ENCODE measurements at regions not wholly inside any gene's neighbourhood (a gene's known extent, or its start where the extent isn't known, plus 50 kb on each side); places are given as distances from the start of the nearest gene placed in this dataset.

GRCh38 chr7:52297128-52297527 lies 738.3 kb upstream of the POM121L12 start:
- Histone ChIP-seq H3K9me3 (ENCODE audit: control insufficient read depth in 1 of 2, low read length in 2 of 2) (peaks cover 0 to 4% of the 10 kb centered on the region in 2 donors), H3K4me3 (ENCODE audit: low read depth in 1 of 2, low read length in 2 of 2) (no peak overlapping the region), H3K27me3 (ENCODE audit: low read depth, low read length) (no peaks in the 10 kb centered on the region), H3K4me1 (ENCODE audit: control insufficient read depth in 1 of 2, insufficient read depth in 2 of 2, low read length in 2 of 2) (no peaks in the 10 kb centered on the region), H3K27ac (ENCODE audit: low read length) (no peak overlapping the region), H3K36me3 (ENCODE audit: control insufficient read depth in 1 of 2, insufficient read depth in 2 of 2, low read length in 2 of 2) (no peaks in the 10 kb centered on the region)

- Histone ChIP-seq H3K27ac (ENCODE audit: low read length) (no peak overlapping the region), H3K9me3 (ENCODE audit: control insufficient read depth in 1 of 2, low read length in 2 of 2) (peaks cover 0 to 4% of the 10 kb centered on the region in 2 donors), H3K4me3 (ENCODE audit: low read depth in 1 of 2, low read length in 2 of 2) (no peak overlapping the region), H3K4me1 (ENCODE audit: control insufficient read depth in 1 of 2, insufficient read depth in 2 of 2, low read length in 2 of 2) (no peaks in the 10 kb centered on the region), H3K36me3 (ENCODE audit: control insufficient read depth in 1 of 2, insufficient read depth in 2 of 2, low read length in 2 of 2) (no peaks in the 10 kb centered on the region), H3K27me3 (ENCODE audit: low read depth, low read length) (no peaks in the 10 kb centered on the region)
Observed at GRCh38 chr7:52294942-52295341, 740.5 kb upstream of the POM121L12 start.

- Histone ChIP-seq H3K27ac (ENCODE audit: low read length) (no peak overlapping the region), H3K27me3 (ENCODE audit: low read depth, low read length) (no peaks in the 10 kb centered on the region), H3K4me1 (ENCODE audit: control insufficient read depth in 1 of 2, insufficient read depth in 2 of 2, low read length in 2 of 2) (no peaks in the 10 kb centered on the region), H3K4me3 (ENCODE audit: low read depth in 1 of 2, low read length in 2 of 2) (no peak overlapping the region), H3K36me3 (ENCODE audit: control insufficient read depth in 1 of 2, insufficient read depth in 2 of 2, low read length in 2 of 2) (no peaks in the 10 kb centered on the region), H3K9me3 (ENCODE audit: control insufficient read depth in 1 of 2, low read length in 2 of 2) (no peaks in the 10 kb centered on the region)
Observed at GRCh38 chr7:52289247-52289646, 746.2 kb upstream of the POM121L12 start.

GRCh38 chr7:52287698-52288097 lies 747.7 kb upstream of the POM121L12 start:
- no peaks in the 10 kb centered on the region for H3K9me3 ChIP-seq (ENCODE audit: control insufficient read depth in 1 of 2, low read length in 2 of 2)
- no peak overlapping the region for H3K27ac ChIP-seq (ENCODE audit: low read length)
- no peak overlapping the region for H3K4me3 ChIP-seq (ENCODE audit: low read depth in 1 of 2, low read length in 2 of 2)
- no peaks in the 10 kb centered on the region for H3K4me1 ChIP-seq (ENCODE audit: control insufficient read depth in 1 of 2, insufficient read depth in 2 of 2, low read length in 2 of 2)
- H3K27me3 ChIP-seq (ENCODE audit: low read depth, low read length): no peaks in the 10 kb centered on the region
- H3K36me3 ChIP-seq (ENCODE audit: control insufficient read depth in 1 of 2, insufficient read depth in 2 of 2, low read length in 2 of 2): no peaks in the 10 kb centered on the region

- Histone ChIP-seq H3K27ac (ENCODE audit: low read length) (no peak overlapping the region), H3K9me3 (ENCODE audit: control insufficient read depth in 1 of 2, low read length in 2 of 2) (no peaks in the 10 kb centered on the region), H3K27me3 (ENCODE audit: low read depth, low read length) (no peaks in the 10 kb centered on the region), H3K4me3 (ENCODE audit: low read depth in 1 of 2, low read length in 2 of 2) (no peak overlapping the region), H3K36me3 (ENCODE audit: control insufficient read depth in 1 of 2, insufficient read depth in 2 of 2, low read length in 2 of 2) (no peaks in the 10 kb centered on the region), H3K4me1 (ENCODE audit: control insufficient read depth in 1 of 2, insufficient read depth in 2 of 2, low read length in 2 of 2) (no peaks in the 10 kb centered on the region)
Observed at GRCh38 chr7:52285689-52286088, 749.7 kb upstream of the POM121L12 start.

GRCh38 chr7:52283335-52283734 lies 752.1 kb upstream of the POM121L12 start:
- no peaks in the 10 kb centered on the region for H3K4me1 ChIP-seq (ENCODE audit: control insufficient read depth in 1 of 2, insufficient read depth in 2 of 2, low read length in 2 of 2)
- H3K27me3 ChIP-seq (ENCODE audit: low read depth, low read length): no peaks in the 10 kb centered on the region
- no peaks in the 10 kb centered on the region for H3K36me3 ChIP-seq (ENCODE audit: control insufficient read depth in 1 of 2, insufficient read depth in 2 of 2, low read length in 2 of 2)
- H3K9me3 ChIP-seq (ENCODE audit: control insufficient read depth in 1 of 2, low read length in 2 of 2): no peaks in the 10 kb centered on the region
- H3K27ac ChIP-seq (ENCODE audit: low read length): no peak overlapping the region
- H3K4me3 ChIP-seq (ENCODE audit: low read depth in 1 of 2, low read length in 2 of 2): no peak overlapping the region

GRCh38 chr7:52273685-52274610 lies 761.5 kb upstream of the POM121L12 start:
- Histone ChIP-seq H3K4me1 (ENCODE audit: control insufficient read depth in 1 of 2, insufficient read depth in 2 of 2, low read length in 2 of 2) (no peaks in the 10 kb centered on the region), H3K4me3 (ENCODE audit: low read depth in 1 of 2, low read length in 2 of 2) (peak overlapping the region in 1 of 2 donors; percentile 28), H3K27me3 (ENCODE audit: low read depth, low read length) (no peaks in the 10 kb centered on the region), H3K36me3 (ENCODE audit: control insufficient read depth in 1 of 2, insufficient read depth in 2 of 2, low read length in 2 of 2) (no peaks in the 10 kb centered on the region), H3K27ac (ENCODE audit: low read length) (no peak overlapping the region), H3K9me3 (ENCODE audit: control insufficient read depth in 1 of 2, low read length in 2 of 2) (no peaks in the 10 kb centered on the region)

- Histone ChIP-seq H3K9me3 (ENCODE audit: control insufficient read depth in 1 of 2, low read length in 2 of 2) (no peaks in the 10 kb centered on the region), H3K27me3 (ENCODE audit: low read depth, low read length) (no peaks in the 10 kb centered on the region), H3K4me3 (ENCODE audit: low read depth in 1 of 2, low read length in 2 of 2) (no peak overlapping the region), H3K36me3 (ENCODE audit: control insufficient read depth in 1 of 2, insufficient read depth in 2 of 2, low read length in 2 of 2) (no peaks in the 10 kb centered on the region), H3K27ac (ENCODE audit: low read length) (no peak overlapping the region), H3K4me1 (ENCODE audit: control insufficient read depth in 1 of 2, insufficient read depth in 2 of 2, low read length in 2 of 2) (no peaks in the 10 kb centered on the region)
Observed at GRCh38 chr7:52271703-52272102, 763.7 kb upstream of the POM121L12 start.

- Histone ChIP-seq H3K36me3 (ENCODE audit: control insufficient read depth in 1 of 2, insufficient read depth in 2 of 2, low read length in 2 of 2) (no peaks in the 10 kb centered on the region), H3K9me3 (ENCODE audit: control insufficient read depth in 1 of 2, low read length in 2 of 2) (no peaks in the 10 kb centered on the region), H3K4me3 (ENCODE audit: low read depth in 1 of 2, low read length in 2 of 2) (no peak overlapping the region), H3K4me1 (ENCODE audit: control insufficient read depth in 1 of 2, insufficient read depth in 2 of 2, low read length in 2 of 2) (no peaks in the 10 kb centered on the region), H3K27ac (ENCODE audit: low read length) (no peak overlapping the region), H3K27me3 (ENCODE audit: low read depth, low read length) (no peaks in the 10 kb centered on the region)
Observed at GRCh38 chr7:52270301-52270700, 765.1 kb upstream of the POM121L12 start.

GRCh38 chr7:52269669-52270068 lies 765.8 kb upstream of the POM121L12 start:
- H3K27ac ChIP-seq (ENCODE audit: low read length): no peak overlapping the region
- no peak overlapping the region for H3K4me3 ChIP-seq (ENCODE audit: low read depth in 1 of 2, low read length in 2 of 2)
- no peaks in the 10 kb centered on the region for H3K36me3 ChIP-seq (ENCODE audit: control insufficient read depth in 1 of 2, insufficient read depth in 2 of 2, low read length in 2 of 2)
- no peaks in the 10 kb centered on the region for H3K4me1 ChIP-seq (ENCODE audit: control insufficient read depth in 1 of 2, insufficient read depth in 2 of 2, low read length in 2 of 2)
- H3K27me3 ChIP-seq (ENCODE audit: low read depth, low read length): no peaks in the 10 kb centered on the region
- H3K9me3 ChIP-seq (ENCODE audit: control insufficient read depth in 1 of 2, low read length in 2 of 2): no peaks in the 10 kb centered on the region

- Histone ChIP-seq H3K4me1 (ENCODE audit: control insufficient read depth in 1 of 2, insufficient read depth in 2 of 2, low read length in 2 of 2) (no peaks in the 10 kb centered on the region), H3K4me3 (ENCODE audit: low read depth in 1 of 2, low read length in 2 of 2) (no peak overlapping the region), H3K27ac (ENCODE audit: low read length) (no peak overlapping the region), H3K9me3 (ENCODE audit: control insufficient read depth in 1 of 2, low read length in 2 of 2) (no peaks in the 10 kb centered on the region), H3K27me3 (ENCODE audit: low read depth, low read length) (no peaks in the 10 kb centered on the region), H3K36me3 (ENCODE audit: control insufficient read depth in 1 of 2, insufficient read depth in 2 of 2, low read length in 2 of 2) (no peaks in the 10 kb centered on the region)
Observed at GRCh38 chr7:52261057-52261456, 774.4 kb upstream of the POM121L12 start.

Data from muscle layer of duodenum (tissue), 2 donors.